ENCODE measurements at regions not wholly inside any gene's neighbourhood (a gene's known extent, or its start where the extent isn't known, plus 50 kb on each side); places are given as distances from the start of the nearest gene placed in this dataset.
"Not testable (repeated sequence)": the region's sequence is repeated elsewhere in the genome, so short reads cannot be mapped to it uniquely, and the experiment has no call there.

DNA sequence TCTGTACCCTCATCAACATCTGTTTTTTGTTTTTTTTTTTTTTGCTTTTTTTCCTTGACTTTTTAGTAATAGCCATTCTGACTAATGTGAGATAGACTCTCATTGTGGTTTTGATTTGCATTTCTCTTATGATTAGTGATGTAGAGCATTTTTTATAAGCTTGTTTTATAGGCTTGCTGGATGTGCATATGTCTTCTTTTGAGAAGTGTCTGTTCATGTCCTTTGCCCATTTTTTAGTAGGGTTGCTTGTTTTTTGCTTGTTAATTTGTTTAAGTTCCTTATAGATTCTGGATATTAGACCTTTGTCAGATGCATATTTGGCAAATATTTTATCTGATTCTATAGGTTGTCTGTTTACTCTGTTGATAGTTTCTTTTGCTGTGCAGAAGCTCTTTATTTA is 53.5 kb upstream of the FAR1 start:
- H3K36me3 ChIP-seq; H3K4me1 ChIP-seq; H3K4me3 ChIP-seq; intact Hi-C loops (cut with DNase I); H3K27me3 ChIP-seq (ENCODE audit: low read depth); H3K27ac ChIP-seq; ATAC-seq; DNase-seq: not testable (repeated sequence)
- peaks cover 26% of the 10 kb centered on the region for H3K9me3 ChIP-seq

DNA sequence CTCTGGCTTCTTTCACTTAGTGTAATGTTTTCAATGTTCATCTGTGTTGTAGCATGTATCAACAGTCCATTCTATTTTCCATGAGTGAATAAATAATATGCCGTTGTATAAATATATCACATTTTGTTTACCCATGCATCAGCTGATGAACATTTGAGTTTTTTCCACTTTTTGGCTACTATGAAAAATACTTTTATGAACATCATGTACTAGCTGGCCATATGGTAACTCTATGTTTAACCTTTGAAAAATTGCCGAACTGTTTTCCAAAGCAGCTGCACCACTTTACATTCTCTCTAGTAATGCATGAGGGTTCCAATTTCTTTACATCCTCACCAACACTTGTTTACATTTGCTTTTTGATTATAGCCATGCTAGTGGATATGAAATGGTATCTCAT is 59.8 kb upstream of the FAR1 start:
- no peak overlapping the region for H3K4me3 ChIP-seq
- H3K27ac ChIP-seq, result no peak overlapping the region
- TF ChIP-seq, protein P1, sequence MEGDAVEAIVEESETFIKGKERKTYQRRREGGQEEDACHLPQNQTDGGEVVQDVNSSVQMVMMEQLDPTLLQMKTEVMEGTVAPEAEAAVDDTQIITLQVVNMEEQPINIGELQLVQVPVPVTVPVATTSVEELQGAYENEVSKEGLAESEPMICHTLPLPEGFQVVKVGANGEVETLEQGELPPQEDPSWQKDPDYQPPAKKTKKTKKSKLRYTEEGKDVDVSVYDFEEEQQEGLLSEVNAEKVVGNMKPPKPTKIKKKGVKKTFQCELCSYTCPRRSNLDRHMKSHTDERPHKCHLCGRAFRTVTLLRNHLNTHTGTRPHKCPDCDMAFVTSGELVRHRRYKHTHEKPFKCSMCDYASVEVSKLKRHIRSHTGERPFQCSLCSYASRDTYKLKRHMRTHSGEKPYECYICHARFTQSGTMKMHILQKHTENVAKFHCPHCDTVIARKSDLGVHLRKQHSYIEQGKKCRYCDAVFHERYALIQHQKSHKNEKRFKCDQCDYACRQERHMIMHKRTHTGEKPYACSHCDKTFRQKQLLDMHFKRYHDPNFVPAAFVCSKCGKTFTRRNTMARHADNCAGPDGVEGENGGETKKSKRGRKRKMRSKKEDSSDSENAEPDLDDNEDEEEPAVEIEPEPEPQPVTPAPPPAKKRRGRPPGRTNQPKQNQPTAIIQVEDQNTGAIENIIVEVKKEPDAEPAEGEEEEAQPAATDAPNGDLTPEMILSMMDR (IDR thresholded peaks at IDR 0.05), result no peak
- no peaks in the 10 kb centered on the region for H3K4me1 ChIP-seq
- no peak for ATAC-seq
- no peaks in the 10 kb centered on the region for H3K27me3 ChIP-seq (ENCODE audit: low read depth)
- DNase-seq, result no peak
- H3K9me3 ChIP-seq, result no peaks in the 10 kb centered on the region
- H3K36me3 ChIP-seq, result no peaks in the 10 kb centered on the region
- intact Hi-C loops (cut with DNase I), result no loop called here

DNA sequence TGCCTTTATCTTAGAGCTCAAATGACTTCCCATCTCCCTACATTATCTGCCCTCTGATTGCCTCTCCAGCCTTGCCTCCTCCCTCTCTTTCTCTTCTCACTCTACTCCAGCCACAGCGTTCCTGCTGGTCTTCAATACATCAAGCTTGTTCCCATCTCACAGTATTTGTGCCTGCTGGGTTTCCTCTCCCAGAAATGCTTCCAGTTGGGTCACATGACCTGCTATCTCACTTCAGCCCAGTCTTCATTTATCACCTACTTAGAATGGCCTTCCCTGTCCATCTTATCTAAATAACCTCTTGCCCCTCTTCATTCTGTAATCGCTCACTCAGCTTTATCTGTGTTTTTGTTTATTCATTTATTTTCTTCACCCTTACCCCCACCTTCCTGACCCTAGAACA is 61.8 kb upstream of the FAR1 start:
- no peak overlapping the region for H3K27ac ChIP-seq
- H3K27me3 ChIP-seq (ENCODE audit: low read depth), result no peaks in the 10 kb centered on the region
- DNase-seq (no peak), ATAC-seq (no peak)
- intact Hi-C loops (cut with DNase I), result no loop called here
- no peaks in the 10 kb centered on the region for H3K9me3 ChIP-seq
- H3K4me1 ChIP-seq, result no peaks in the 10 kb centered on the region
- TF ChIP-seq, protein P1 (IDR thresholded peaks at IDR 0.05), result no peak
- no peaks in the 10 kb centered on the region for H3K36me3 ChIP-seq
- no peak overlapping the region for H3K4me3 ChIP-seq

DNA sequence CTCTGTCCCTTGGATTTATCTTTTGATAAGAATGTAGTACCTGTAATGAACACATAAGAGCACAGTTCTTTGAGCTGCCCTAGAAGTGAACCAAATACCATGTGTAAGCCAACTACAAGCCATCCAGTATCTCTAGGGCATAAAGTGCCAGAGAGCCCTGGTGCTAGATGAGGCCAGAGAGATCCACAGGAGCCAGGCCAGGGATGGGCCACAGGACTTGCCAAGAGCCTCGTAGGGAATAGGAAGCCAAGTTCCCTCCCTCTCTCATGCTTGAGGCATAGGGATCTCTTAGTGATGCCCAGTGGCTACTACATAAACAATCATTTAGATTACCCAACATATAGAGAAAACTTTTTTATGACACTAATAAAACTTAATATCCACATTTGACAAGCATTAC is 64.8 kb upstream of the FAR1 start:
- TF ChIP-seq, protein P1 (IDR thresholded peaks at IDR 0.05), result no peak
- Histone ChIP-seq H3K4me1 (no peaks in the 10 kb centered on the region), H3K27me3 (ENCODE audit: low read depth) (no peaks in the 10 kb centered on the region), H3K4me3 (no peak overlapping the region), H3K27ac (no peak overlapping the region), H3K36me3 (no peaks in the 10 kb centered on the region), H3K9me3 (no peaks in the 10 kb centered on the region)
- DNase-seq, result no peak
- intact Hi-C loops (cut with DNase I), result no loop called here
- ATAC-seq, result no peak

DNA sequence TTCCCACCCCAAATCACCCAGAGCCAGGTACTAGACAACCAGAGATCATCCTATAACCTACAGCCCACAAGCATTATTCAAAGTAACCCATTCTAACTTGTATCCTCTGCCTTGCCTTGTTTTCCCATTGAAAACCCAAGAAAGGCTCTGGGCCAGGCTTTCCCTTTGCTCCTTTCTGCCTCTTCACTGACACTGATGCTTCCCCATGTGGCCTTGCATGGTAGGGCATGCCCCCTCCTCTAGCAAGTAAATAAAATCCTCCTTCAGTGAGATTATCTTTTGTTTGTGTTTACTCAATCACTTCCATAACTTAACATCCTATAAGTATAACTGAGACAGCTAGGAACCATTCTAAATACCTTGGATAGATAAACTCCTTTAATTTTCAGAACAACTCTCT is 65.6 kb upstream of the FAR1 start:
- H3K4me3 ChIP-seq, result no peak overlapping the region
- H3K36me3 ChIP-seq, result no peaks in the 10 kb centered on the region
- TF ChIP-seq, protein P1 (IDR thresholded peaks at IDR 0.05), result no peak
- H3K4me1 ChIP-seq, result no peaks in the 10 kb centered on the region
- no peak overlapping the region for H3K27ac ChIP-seq
- H3K9me3 ChIP-seq, result no peaks in the 10 kb centered on the region
- intact Hi-C loops (cut with DNase I), result no loop called here
- DNase-seq, result no peak
- H3K27me3 ChIP-seq (ENCODE audit: low read depth), result no peaks in the 10 kb centered on the region
- no peak for ATAC-seq

DNA sequence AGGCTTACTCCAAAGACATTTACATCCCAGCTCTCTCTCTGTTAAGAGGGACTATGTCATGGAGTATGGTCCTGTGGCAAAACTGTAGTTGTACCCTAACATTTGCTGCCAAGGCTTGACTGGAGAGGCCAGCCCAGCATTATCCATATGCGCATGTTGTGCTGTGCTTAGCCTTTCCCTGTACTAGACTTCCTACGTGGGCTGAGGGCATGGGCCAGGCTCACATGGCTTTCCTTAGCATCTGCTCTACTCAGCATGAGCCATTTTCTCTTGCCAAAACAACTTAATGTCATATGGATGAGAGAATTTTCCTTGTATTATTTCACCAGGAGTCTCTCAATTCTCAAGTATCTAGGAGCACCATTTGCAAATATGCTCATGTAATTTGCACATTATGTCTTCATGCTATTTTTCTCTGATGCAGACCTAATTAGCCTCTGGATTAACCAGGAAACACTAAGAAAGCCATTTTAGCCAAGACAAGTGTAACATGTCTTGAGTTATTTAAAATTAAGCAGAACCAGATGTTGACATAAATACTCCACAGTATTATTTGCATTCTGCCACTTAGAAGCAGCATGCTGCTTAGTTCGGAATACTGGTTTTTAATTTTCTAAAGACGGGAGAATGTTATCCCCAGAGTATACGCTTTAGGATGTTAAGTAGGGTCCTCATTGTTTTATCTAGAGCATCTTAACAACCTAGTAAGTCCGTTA is 71.7 kb upstream of the FAR1 start:
- TF ChIP-seq, protein P1 (IDR thresholded peaks at IDR 0.05), result no peak
- Histone ChIP-seq H3K36me3 (no peaks in the 10 kb centered on the region), H3K27me3 (ENCODE audit: low read depth) (no peaks in the 10 kb centered on the region), H3K4me1 (no peaks in the 10 kb centered on the region), H3K27ac (no peak overlapping the region), H3K4me3 (no peak overlapping the region), H3K9me3 (no peaks in the 10 kb centered on the region)
- ATAC-seq, result no peak
- intact Hi-C loops (cut with DNase I), result no loop called here
- no peak for DNase-seq
